ENCODE measurements at regions not wholly inside any gene's neighbourhood (a gene's known extent, or its start where the extent isn't known, plus 50 kb on each side); places are given as distances from the start of the nearest gene placed in this dataset.
"Not testable (repeated sequence)": the region's sequence is repeated elsewhere in the genome, so short reads cannot be mapped to it uniquely, and the experiment has no call there.

DNA sequence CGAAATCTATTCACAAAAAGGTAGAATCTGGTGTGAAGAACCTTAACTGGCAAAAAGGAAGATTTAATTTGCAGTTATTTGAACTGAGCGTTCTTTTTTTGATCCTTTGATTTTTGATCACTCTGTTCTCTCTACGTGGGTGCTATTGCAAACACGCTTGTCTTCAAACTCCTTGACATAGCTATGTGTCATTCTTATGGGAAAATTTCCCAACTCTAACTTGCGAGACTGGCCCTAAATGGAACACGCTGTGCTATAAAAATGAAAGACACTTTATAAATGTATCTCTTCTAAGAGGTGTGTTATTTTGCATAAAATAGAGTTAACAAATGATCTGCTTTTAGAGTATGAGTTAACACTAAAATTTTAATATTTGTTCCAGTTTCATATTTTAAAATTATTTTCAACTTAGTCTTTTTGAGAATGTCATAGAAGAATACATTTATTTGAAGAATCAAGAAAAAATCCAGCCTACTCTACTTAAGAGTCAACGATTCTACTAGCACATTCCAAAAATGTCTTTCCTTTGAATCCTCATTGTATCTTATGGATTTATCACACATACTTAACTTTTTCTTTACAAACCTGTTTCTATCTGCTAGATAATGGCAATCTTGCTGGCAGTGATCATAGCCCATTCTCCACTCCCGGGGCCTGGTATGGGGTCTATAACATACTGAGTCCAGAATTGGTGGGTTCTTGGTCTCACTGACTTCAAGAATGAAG is 610.0 kb upstream of the TBL1XR1 start:
- peaks cover 0 to 6% of the 10 kb centered on the region in 2 donors for H3K4me1 ChIP-seq
- TF ChIP-seq CTCF (IDR thresholded peaks at IDR 0.05) = no peak
- H3K36me3 ChIP-seq = no peaks in the 10 kb centered on the region
- H3K9me3 ChIP-seq = no peaks in the 10 kb centered on the region
- H3K4me3 ChIP-seq = no peak overlapping the region
- H3K27me3 ChIP-seq = no peaks in the 10 kb centered on the region
- no peak overlapping the region for H3K27ac ChIP-seq
- no peak for DNase-seq (ENCODE audit: low spot score)

DNA sequence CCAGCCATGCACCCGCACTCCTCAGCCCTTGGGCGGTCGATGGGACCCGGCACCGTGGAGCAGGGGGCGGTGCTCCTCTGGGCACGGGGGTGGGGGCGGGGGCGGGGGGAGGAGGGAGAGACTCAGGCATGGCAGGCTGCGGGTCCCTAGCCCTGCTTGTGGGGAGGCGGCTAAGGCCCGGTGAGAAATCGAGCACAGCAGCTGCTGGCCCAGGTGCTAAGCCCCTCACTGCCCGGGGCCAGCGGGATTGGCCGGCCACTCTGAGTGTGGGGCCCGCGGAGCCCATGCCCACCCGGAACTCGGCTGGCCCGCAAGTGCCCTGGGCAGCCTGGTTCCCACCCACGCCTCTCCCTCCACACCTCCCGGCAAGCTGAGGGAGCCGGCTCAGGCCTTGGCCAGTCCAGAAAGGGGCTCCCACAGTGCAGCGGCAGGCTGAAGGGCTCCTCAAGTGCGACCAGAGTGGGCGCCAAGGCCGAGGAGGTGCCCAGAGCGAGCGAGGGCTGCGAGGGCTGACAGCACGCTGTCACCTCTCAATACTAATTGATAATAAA is 611.7 kb upstream of the TBL1XR1 start:
- not testable (repeated sequence) for H3K27me3 ChIP-seq; H3K36me3 ChIP-seq; H3K9me3 ChIP-seq; H3K27ac ChIP-seq; DNase-seq (ENCODE audit: low spot score); H3K4me3 ChIP-seq
- H3K4me1 ChIP-seq = peaks cover 0 to 14% of the 10 kb centered on the region in 2 donors

- Histone ChIP-seq H3K27me3 (no peaks in the 10 kb centered on the region), H3K4me3 (no peak overlapping the region), H3K9me3 (no peaks in the 10 kb centered on the region), H3K4me1 (peaks cover 0 to 14% of the 10 kb centered on the region in 2 donors), H3K27ac (no peak overlapping the region), H3K36me3 (no peaks in the 10 kb centered on the region)
- TF ChIP-seq CTCF (IDR thresholded peaks at IDR 0.05) = no peak
- DNase-seq (ENCODE audit: low spot score) = no peak
Measured at GRCh38 chr3:177810162-177810623, 612.9 kb upstream of the TBL1XR1 start.

DNA sequence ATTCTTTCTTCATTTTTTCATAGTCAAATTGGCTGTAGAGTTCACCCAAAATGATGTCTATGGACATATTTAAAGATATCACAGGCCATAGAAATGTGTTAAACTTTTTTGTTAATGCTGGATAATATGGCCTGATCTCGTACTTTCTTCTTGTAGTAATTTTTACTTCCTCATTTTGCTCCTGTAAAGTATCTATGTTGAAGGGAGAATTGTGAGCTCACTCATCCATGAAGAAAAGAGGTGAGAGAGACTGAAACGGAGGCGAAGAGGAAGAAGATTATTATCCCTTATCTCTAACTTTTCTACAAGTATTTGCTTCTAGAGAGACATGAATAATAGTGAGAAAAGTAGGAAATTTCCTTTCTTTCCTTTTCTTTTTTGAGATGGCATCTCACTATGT is 613.8 kb upstream of the TBL1XR1 start:
- H3K4me1 ChIP-seq = peaks cover 0 to 18% of the 10 kb centered on the region in 2 donors
- no peak for TF ChIP-seq CTCF (IDR thresholded peaks at IDR 0.05)

GRCh38 chr3:177811835-177812234 is 614.6 kb upstream of the TBL1XR1 start:
- no peak for TF ChIP-seq CTCF (IDR thresholded peaks at IDR 0.05)
- H3K27me3 ChIP-seq = no peaks in the 10 kb centered on the region
- no peak overlapping the region for H3K27ac ChIP-seq
- H3K36me3 ChIP-seq = no peaks in the 10 kb centered on the region
- no peak for DNase-seq (ENCODE audit: low spot score)
- H3K4me3 ChIP-seq = no peak overlapping the region
- H3K9me3 ChIP-seq = no peaks in the 10 kb centered on the region
- H3K4me1 ChIP-seq = peaks cover 0 to 25% of the 10 kb centered on the region in 2 donors

More for the DNA sequence above, 613.8 kb upstream of the TBL1XR1 start:
- Histone ChIP-seq H3K9me3 (no peaks in the 10 kb centered on the region), H3K27ac (no peak overlapping the region), H3K36me3 (no peaks in the 10 kb centered on the region), H3K27me3 (no peaks in the 10 kb centered on the region), H3K4me3 (no peak overlapping the region)
- DNase-seq (ENCODE audit: low spot score) = no peak

DNA sequence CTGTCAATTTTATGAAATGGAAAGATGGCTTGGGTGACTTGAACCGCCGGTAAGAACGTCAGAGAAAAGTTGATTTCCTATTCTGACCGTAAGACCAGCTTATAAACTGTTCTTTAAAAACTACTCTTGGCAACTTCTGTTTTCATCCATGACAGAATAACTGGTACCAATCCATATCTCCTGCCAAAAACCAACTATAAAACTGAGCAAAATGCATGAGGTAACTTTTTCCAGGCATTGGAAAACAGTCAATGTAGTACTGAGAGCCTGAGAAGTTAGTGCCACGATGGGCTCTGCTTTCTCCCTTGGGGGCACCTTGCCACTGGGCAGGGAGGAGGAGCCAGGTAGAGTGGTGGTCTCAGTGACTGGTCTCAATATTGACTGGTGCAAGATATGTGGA is 615.2 kb upstream of the TBL1XR1 start:
- TF ChIP-seq CTCF (IDR thresholded peaks at IDR 0.05) = no peak
- Histone ChIP-seq H3K4me3 (no peak overlapping the region), H3K36me3 (no peaks in the 10 kb centered on the region), H3K27ac (peak overlapping the region in 1 of 2 donors; percentile 59), H3K9me3 (no peaks in the 10 kb centered on the region), H3K4me1 (peaks cover 0 to 31% of the 10 kb centered on the region in 2 donors), H3K27me3 (no peaks in the 10 kb centered on the region)
- DNase-seq (ENCODE audit: low spot score) = no peak
